Astrocyte of the hippocampus (primary cell): ENCODE measurements at regions not wholly inside any gene's neighbourhood (a gene's known extent, or its start where the extent isn't known, plus 50 kb on each side); places are given as distances from the start of the nearest gene placed in this dataset.
"Not testable (repeated sequence)": the region's sequence is repeated elsewhere in the genome, so short reads cannot be mapped to it uniquely, and the experiment has no call there.

Experiments
- DNase-seq: peaks from one replicate; pipeline ENCODE4 v3.0.0; 2011; ENCODE audit warnings: low read depth, low spot score

GRCh38 chr12:23359975-23360701 lies 589.3 kb downstream of the SOX5 start:
- DNase-seq, result peak; percentile 1

GRCh38 chr12:23361971-23362370 lies 587.5 kb downstream of the SOX5 start:
- no peak for DNase-seq

GRCh38 chr12:23368590-23368989 lies 580.9 kb downstream of the SOX5 start:
- no peak for DNase-seq

- DNase-seq, result no peak
Measured at GRCh38 chr12:23375621-23376020, 573.8 kb downstream of the SOX5 start.

GRCh38 chr12:23376238-23376637 lies 573.2 kb downstream of the SOX5 start:
- DNase-seq, result no peak

GRCh38 chr12:23380419-23381100 lies 568.9 kb downstream of the SOX5 start:
- no peak for DNase-seq

GRCh38 chr12:23388898-23389297 lies 560.6 kb downstream of the SOX5 start:
- not testable (repeated sequence) for DNase-seq

- not testable (repeated sequence) for DNase-seq
Measured at GRCh38 chr12:23389315-23389714, 560.2 kb downstream of the SOX5 start.

GRCh38 chr12:23399402-23399933 lies 550.0 kb downstream of the SOX5 start:
- no peak for DNase-seq

GRCh38 chr12:23415180-23415579 lies 534.3 kb downstream of the SOX5 start:
- no peak for DNase-seq

GRCh38 chr12:23421556-23421955 lies 527.9 kb downstream of the SOX5 start:
- DNase-seq, result no peak

- no peak for DNase-seq
Measured at GRCh38 chr12:23423097-23423687, 526.3 kb downstream of the SOX5 start.

GRCh38 chr12:23423796-23424195 lies 525.7 kb downstream of the SOX5 start:
- DNase-seq, result no peak

GRCh38 chr12:23424685-23425084 lies 524.8 kb downstream of the SOX5 start:
- DNase-seq, result no peak

- DNase-seq, result no peak
Measured at GRCh38 chr12:23426328-23426727, 523.1 kb downstream of the SOX5 start.

- no peak for DNase-seq
Measured at GRCh38 chr12:23428758-23429157, 520.7 kb downstream of the SOX5 start.

- DNase-seq, result peak; percentile 87
Measured at GRCh38 chr12:23431006-23431405, 518.5 kb downstream of the SOX5 start.

- DNase-seq, result no peak
Measured at GRCh38 chr12:23433121-23433520, 516.3 kb downstream of the SOX5 start.

GRCh38 chr12:23434154-23434553 lies 515.3 kb downstream of the SOX5 start:
- DNase-seq, result no peak

GRCh38 chr12:23446746-23447145 lies 502.7 kb downstream of the SOX5 start:
- no peak for DNase-seq

- no peak for DNase-seq
Measured at GRCh38 chr12:23450810-23451209, 498.7 kb downstream of the SOX5 start.

GRCh38 chr12:23455283-23455682 lies 494.2 kb downstream of the SOX5 start:
- no peak for DNase-seq

- no peak for DNase-seq
Measured at GRCh38 chr12:23458640-23459039, 490.8 kb downstream of the SOX5 start.
